ENCODE measurements at regions not wholly inside any gene's neighbourhood (a gene's known extent, or its start where the extent isn't known, plus 50 kb on each side); places are given as distances from the start of the nearest gene placed in this dataset.

DNA sequence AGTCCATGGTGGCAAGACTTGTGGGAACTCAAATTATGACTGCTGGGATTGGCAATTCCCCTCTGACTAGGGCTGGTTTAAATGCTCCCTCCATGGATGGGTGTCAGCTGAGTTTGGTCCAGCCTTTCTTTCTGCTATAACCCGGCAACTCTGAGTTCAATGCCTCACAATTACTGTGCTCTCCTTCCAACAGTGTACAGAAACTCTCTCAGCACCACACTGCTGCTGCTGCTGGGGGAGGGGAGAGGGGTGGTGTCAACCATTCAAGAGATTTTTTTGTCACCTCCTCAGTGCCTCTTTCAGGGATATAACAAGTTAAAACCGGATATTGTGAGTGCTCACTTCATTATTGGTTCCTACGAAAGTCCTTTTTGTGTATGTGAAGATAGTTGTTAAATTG, 830.3 kb upstream of the NXPH2 start:
- DNase-seq (ENCODE audit: extremely low spot score in 2 of 2): no peak
- Histone ChIP-seq H3K36me3 (no peaks in the 10 kb centered on the region), H3K9me3 (no peaks in the 10 kb centered on the region), H3K4me1 (no peaks in the 10 kb centered on the region), H3K27ac (no peak overlapping the region), H3K27me3 (no peaks in the 10 kb centered on the region), H3K4me3 (no peak overlapping the region)
- TF ChIP-seq, protein P1, sequence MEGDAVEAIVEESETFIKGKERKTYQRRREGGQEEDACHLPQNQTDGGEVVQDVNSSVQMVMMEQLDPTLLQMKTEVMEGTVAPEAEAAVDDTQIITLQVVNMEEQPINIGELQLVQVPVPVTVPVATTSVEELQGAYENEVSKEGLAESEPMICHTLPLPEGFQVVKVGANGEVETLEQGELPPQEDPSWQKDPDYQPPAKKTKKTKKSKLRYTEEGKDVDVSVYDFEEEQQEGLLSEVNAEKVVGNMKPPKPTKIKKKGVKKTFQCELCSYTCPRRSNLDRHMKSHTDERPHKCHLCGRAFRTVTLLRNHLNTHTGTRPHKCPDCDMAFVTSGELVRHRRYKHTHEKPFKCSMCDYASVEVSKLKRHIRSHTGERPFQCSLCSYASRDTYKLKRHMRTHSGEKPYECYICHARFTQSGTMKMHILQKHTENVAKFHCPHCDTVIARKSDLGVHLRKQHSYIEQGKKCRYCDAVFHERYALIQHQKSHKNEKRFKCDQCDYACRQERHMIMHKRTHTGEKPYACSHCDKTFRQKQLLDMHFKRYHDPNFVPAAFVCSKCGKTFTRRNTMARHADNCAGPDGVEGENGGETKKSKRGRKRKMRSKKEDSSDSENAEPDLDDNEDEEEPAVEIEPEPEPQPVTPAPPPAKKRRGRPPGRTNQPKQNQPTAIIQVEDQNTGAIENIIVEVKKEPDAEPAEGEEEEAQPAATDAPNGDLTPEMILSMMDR (IDR thresholded peaks at IDR 0.05): no peak
- no peak for TF ChIP-seq POLR2A (IDR thresholded peaks at IDR 0.05)
- no peak for TF ChIP-seq POLR2AphosphoS5 (IDR thresholded peaks at IDR 0.05; ENCODE audit: insufficient read depth in 1 of 2, low read depth in 1 of 2)
- intact Hi-C loops (cut with DNase I): no loop called here

DNA sequence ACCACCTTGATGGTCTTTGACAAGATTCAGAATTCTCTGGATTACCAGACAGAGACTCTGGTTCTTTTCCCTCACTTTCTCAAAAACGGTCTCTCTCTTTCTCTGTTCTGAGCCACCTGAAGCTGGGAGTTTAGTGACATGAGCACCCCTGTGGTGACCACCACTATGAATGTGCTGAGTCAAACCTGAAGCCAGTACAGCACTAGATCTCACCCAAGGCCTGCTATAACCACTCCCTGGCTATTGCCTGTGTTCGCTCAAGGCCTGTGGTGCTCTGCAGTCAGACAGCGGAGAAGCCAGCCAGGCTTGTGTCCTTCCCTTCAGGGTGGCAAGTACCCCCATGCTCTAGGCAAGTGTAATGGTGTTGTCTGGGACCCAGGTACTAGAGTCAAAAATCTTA, 828.9 kb upstream of the NXPH2 start:
- no peaks in the 10 kb centered on the region for H3K27me3 ChIP-seq
- H3K36me3 ChIP-seq: no peaks in the 10 kb centered on the region
- no peaks in the 10 kb centered on the region for H3K9me3 ChIP-seq
- TF ChIP-seq POLR2AphosphoS5 (IDR thresholded peaks at IDR 0.05; ENCODE audit: insufficient read depth in 1 of 2, low read depth in 1 of 2) (no peak), POLR2A (IDR thresholded peaks at IDR 0.05) (no peak)
- TF ChIP-seq, protein P1 (IDR thresholded peaks at IDR 0.05): no peak
- intact Hi-C loops (cut with DNase I): no loop called here
- no peaks in the 10 kb centered on the region for H3K4me1 ChIP-seq
- H3K4me3 ChIP-seq: no peak overlapping the region
- no peak for DNase-seq (ENCODE audit: extremely low spot score in 2 of 2)
- H3K27ac ChIP-seq: no peak overlapping the region

DNA sequence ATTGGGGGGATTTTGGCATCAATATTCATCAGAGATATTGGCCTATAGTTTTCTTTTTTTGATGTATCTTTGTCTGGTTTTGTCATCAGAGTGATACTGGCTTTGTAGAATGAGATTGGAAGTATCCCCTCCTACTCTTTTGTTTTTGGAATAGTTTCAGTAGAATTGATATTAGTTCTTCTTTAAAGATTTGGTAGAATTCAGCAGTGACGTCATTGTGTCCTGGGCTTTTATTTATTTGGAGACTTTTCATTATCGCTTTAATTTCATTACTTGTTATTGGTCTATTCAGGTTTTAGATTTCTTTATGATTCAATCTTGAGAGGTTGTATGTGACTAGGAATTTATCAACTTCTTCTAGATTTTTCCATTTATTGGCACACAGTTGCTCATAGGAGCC, 825.5 kb upstream of the NXPH2 start:
- Histone ChIP-seq H3K27ac (no peak overlapping the region), H3K9me3 (no peaks in the 10 kb centered on the region), H3K27me3 (no peaks in the 10 kb centered on the region), H3K36me3 (no peaks in the 10 kb centered on the region), H3K4me1 (no peaks in the 10 kb centered on the region), H3K4me3 (no peak overlapping the region)
- DNase-seq (ENCODE audit: extremely low spot score in 2 of 2): no peak
- intact Hi-C loops (cut with DNase I): no loop called here
- TF ChIP-seq, protein P1 (IDR thresholded peaks at IDR 0.05): no peak
- TF ChIP-seq POLR2A (IDR thresholded peaks at IDR 0.05) (no peak), POLR2AphosphoS5 (IDR thresholded peaks at IDR 0.05; ENCODE audit: insufficient read depth in 1 of 2, low read depth in 1 of 2) (no peak)

DNA sequence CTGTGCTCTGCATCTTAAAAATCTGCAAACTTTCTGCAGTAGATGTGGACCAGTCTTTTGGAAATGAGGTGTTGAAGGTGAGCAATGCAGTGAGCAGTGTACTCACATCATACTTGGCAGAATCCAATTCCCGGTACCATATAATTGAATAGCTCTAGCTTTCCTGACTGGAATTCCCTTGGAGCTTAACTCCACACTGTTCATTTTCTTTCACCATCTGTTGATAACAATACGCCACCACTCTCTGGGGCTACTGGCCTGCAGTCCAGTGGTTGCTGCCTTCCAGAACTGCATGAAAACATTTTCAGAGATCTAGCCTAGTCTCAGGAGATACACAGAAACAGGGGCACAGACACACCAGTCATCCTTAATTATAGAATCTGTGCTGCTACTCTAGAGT, 820.0 kb upstream of the NXPH2 start:
- Histone ChIP-seq H3K9me3 (no peaks in the 10 kb centered on the region), H3K27me3 (no peaks in the 10 kb centered on the region), H3K27ac (no peak overlapping the region), H3K36me3 (no peaks in the 10 kb centered on the region), H3K4me1 (no peaks in the 10 kb centered on the region), H3K4me3 (no peak overlapping the region)
- DNase-seq (ENCODE audit: extremely low spot score in 2 of 2): no peak
- TF ChIP-seq, protein P1 (IDR thresholded peaks at IDR 0.05): no peak
- TF ChIP-seq POLR2AphosphoS5 (IDR thresholded peaks at IDR 0.05; ENCODE audit: insufficient read depth in 1 of 2, low read depth in 1 of 2) (no peak), POLR2A (IDR thresholded peaks at IDR 0.05) (no peak)
- intact Hi-C loops (cut with DNase I): no loop called here

DNA sequence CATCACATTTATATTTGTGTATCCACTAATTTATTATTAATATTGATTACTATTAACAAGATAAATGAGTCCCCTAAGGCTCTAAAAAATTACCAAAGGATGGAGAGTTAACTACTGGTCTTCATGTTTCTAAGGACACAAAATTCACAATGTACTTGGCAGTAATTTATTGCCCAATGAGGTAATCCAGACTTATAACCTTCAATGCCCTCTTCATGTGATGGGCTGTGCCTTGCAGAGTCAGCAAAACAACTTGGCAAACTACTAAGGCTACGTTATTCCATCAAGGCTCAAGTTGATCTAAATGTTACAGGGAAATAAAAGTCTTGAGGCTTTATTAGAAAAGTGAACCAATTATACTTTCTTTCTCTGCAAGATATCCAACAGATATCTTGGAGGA, 804.9 kb upstream of the NXPH2 start:
- H3K27me3 ChIP-seq: no peaks in the 10 kb centered on the region
- intact Hi-C loops (cut with DNase I): no loop called here
- H3K4me3 ChIP-seq: no peak overlapping the region
- H3K9me3 ChIP-seq: no peaks in the 10 kb centered on the region
- no peak overlapping the region for H3K27ac ChIP-seq
- H3K36me3 ChIP-seq: no peaks in the 10 kb centered on the region
- H3K4me1 ChIP-seq: no peaks in the 10 kb centered on the region
- DNase-seq (ENCODE audit: extremely low spot score in 2 of 2): no peak
- TF ChIP-seq, protein P1 (IDR thresholded peaks at IDR 0.05): no peak
- TF ChIP-seq POLR2A (IDR thresholded peaks at IDR 0.05): no peak
- TF ChIP-seq POLR2AphosphoS5 (IDR thresholded peaks at IDR 0.05; ENCODE audit: insufficient read depth in 1 of 2, low read depth in 1 of 2): no peak

Data from vagina (tissue), 2 donors.